Stomach smooth muscle (tissue), 2 donors: ENCODE measurements at regions not wholly inside any gene's neighbourhood (a gene's known extent, or its start where the extent isn't known, plus 50 kb on each side); places are given as distances from the start of the nearest gene placed in this dataset.
A peak's percentile ranks its signal among the peaks of the same experiment; 100 is the strongest.

Experiments
- H3K27ac ChIP-seq: one replicate; pipeline ENCODE4 v1.7.0; 2013; ENCODE audit warnings: mild to moderate bottlenecking, low read length, inconsistent platforms
- H3K27me3 ChIP-seq, 2 donors: one replicate each; pipeline ENCODE4 v1.7.0; 2013; ENCODE audit warnings: low read length in 2 of 2; ENCODE audit not compliant: insufficient read depth in 2 of 2, control insufficient read depth in 1 of 2
- H3K36me3 ChIP-seq, 2 donors: one replicate each; pipeline ENCODE4 v1.7.0; 2013; ENCODE audit warnings: low read length in 2 of 2; ENCODE audit not compliant: control insufficient read depth in 2 of 2, insufficient read depth in 2 of 2
- H3K4me1 ChIP-seq: one replicate; pipeline ENCODE4 v1.7.0; 2013; ENCODE audit warnings: low read length; ENCODE audit not compliant: control insufficient read depth, insufficient read depth
- H3K4me3 ChIP-seq, 2 donors: one replicate each; pipeline ENCODE4 v1.7.0; 2013; ENCODE audit warnings: low read length in 2 of 2
- H3K9ac ChIP-seq, 2 donors: one replicate each; pipeline ENCODE4 v1.7.0; 2013; ENCODE audit warnings: low read length in 2 of 2, mild to moderate bottlenecking in 1 of 2
- H3K9me3 ChIP-seq, 2 donors: one replicate each; pipeline ENCODE4 v1.7.0; 2013; ENCODE audit warnings: low read length in 2 of 2; ENCODE audit not compliant: control insufficient read depth in 2 of 2
- donor health status: healthy.
- donor health status: Pancreatic carcinoma.

DNA sequence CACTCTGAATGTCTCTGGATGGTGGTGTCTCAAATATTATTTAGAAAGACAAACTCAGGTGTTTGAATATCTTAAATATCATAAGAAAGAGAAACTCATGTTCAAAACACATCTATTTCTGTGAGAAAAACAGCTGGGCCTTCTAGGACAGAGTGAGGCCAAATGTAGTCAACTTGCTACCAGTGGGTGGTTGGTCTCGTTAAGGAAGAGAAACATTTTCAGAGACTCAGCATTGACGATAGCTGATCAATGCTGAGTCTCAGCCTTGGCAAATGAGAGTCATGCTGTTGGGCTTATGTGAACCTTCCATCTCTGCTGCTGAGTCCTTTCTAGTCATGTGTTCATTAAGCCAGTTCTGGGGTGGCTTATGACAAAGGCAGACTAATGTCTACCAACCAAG lies 418.0 kb downstream of the CETN3 start:
- H3K36me3 ChIP-seq = no peaks in the 10 kb centered on the region

DNA sequence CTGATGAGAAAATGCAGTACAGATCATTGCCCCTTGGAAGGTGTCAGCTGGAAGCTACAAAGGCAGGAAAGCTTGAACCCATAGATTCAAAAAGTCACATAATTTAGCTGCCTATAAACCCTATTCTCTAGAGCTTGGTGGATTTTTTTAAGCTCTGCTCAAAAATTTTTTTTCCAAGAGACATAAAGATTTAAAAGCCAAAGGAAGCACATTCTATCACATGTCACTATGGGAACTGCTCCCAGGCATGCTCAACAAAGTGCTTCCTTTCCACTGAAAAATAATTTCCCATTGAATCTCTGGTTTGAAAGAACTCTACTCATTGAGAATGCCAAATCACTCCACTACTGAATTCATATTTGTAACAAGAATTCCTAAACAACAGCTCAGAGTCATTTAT lies 419.8 kb downstream of the CETN3 start:
- Histone ChIP-seq H3K4me3 (no peak overlapping the region), H3K27me3 (no peaks in the 10 kb centered on the region), H3K36me3 (no peaks in the 10 kb centered on the region), H3K27ac (peak overlapping the region; percentile 1), H3K9ac (no peak overlapping the region), H3K9me3 (no peaks in the 10 kb centered on the region), H3K4me1 (peaks cover 8% of the 10 kb centered on the region)

More for the DNA sequence above, 418.0 kb downstream of the CETN3 start:
- no peak overlapping the region for H3K4me3 ChIP-seq
- H3K27me3 ChIP-seq = no peaks in the 10 kb centered on the region
- H3K27ac ChIP-seq = no peak overlapping the region
- H3K9me3 ChIP-seq = no peaks in the 10 kb centered on the region
- H3K9ac ChIP-seq = no peak overlapping the region
- peaks cover 8% of the 10 kb centered on the region for H3K4me1 ChIP-seq

DNA sequence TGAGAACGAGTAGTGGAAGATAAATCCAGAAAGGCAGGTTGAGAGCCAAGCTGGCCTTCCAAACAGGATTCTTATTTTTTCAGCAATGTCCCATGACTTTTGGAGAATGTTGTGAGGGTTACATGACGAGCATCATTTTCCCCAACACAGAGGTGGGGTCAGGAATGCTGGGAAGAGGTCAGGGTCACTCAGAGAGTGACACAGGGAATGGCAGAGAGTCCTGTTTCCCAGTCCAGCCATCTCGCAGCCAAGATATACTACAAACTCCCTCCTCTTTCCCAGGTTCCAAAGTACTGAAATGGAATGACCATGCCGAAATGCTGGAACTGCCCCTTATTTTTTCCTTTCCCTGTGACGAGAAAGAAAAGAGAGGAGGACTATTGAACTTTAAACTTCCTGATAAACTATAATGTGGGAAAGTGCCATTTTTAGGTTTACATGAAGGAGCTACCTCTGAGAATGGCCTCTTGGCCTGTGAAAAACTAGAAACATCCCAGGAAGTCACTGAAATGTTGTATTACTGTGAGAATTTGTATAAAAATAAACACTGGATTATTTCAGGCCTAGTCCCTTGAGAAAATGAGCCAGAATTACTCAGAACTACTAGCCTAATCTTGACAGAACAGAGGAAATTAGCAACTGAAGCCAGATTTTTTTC lies 420.4 kb downstream of the CETN3 start:
- H3K36me3 ChIP-seq = no peaks in the 10 kb centered on the region
- no peaks in the 10 kb centered on the region for H3K27me3 ChIP-seq
- H3K4me3 ChIP-seq = peak overlapping the region in 1 of 2 donors; percentile 36
- H3K9me3 ChIP-seq = no peaks in the 10 kb centered on the region
- H3K4me1 ChIP-seq = peaks cover 8% of the 10 kb centered on the region
- H3K27ac ChIP-seq = peak overlapping the region; percentile 32
- H3K9ac ChIP-seq = no peak overlapping the region

GRCh38 chr5:89988129-89988810 lies 421.3 kb downstream of the CETN3 start:
- no peaks in the 10 kb centered on the region for H3K36me3 ChIP-seq
- H3K9me3 ChIP-seq = no peaks in the 10 kb centered on the region
- no peak overlapping the region for H3K9ac ChIP-seq
- peaks cover 8% of the 10 kb centered on the region for H3K4me1 ChIP-seq
- H3K27ac ChIP-seq = no peak overlapping the region
- no peak overlapping the region for H3K4me3 ChIP-seq
- no peaks in the 10 kb centered on the region for H3K27me3 ChIP-seq

DNA sequence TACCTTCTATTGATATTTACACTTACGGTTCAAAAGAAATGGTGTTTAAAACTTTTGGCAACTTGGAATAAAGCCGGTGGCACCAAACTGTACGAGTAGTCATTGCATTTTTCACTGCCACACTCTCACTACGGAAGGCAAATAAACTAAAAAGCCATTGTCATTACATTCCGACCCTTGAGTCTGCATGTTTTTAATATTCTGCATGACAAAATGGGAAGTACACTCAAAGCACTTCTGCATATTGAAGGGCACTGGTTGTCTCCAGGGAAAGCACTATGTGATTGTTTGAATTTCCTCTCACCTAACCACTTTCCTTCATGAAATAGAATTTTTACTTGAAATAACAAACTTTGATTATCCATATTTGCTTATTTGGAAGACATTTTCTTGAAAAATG lies 426.3 kb downstream of the CETN3 start:
- H3K9ac ChIP-seq = no peak overlapping the region
- no peaks in the 10 kb centered on the region for H3K27me3 ChIP-seq
- H3K9me3 ChIP-seq = no peaks in the 10 kb centered on the region
- H3K4me1 ChIP-seq = no peaks in the 10 kb centered on the region
- H3K36me3 ChIP-seq = no peaks in the 10 kb centered on the region
- H3K4me3 ChIP-seq = no peak overlapping the region
- H3K27ac ChIP-seq = no peak overlapping the region

DNA sequence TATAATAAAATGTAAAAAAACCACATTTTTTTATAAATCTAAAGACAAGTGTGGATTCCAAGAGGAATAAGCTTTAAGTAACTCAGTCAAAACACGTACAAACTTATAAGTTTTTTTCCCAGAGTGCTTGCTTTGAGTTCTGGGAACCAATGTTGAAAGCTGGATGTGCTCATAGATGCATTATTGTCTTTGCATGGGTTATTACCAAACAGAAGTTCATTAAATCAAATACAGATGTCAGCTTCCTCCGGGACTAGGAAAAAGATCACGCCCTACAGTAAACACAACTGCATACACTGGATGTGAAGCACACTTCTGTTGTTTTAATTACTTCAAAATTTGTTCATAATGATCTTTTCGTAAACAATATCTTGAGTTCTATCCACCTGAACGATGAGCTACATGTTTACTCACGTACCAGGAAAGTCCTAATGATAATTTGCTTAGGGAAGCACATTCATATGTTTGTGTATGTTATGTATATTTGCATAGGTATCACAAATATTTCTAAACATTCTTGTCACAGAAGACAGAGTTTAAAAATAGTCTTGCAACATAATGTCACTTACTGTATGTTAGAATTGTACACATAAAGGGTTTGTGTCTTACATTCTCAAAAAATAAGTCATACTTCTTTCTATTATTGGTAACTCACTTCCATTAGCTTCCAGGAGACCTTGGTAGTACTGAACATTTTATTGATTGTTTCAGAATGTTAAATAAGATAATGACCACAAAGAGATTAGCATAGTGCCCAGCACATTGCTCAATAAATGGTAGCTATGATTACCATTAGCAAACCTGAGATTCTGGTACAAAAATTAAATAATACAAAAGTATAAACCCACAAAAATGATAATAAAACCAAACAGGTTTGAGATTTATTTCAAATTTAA lies 427.4 kb downstream of the CETN3 start:
- Histone ChIP-seq H3K27ac (no peak overlapping the region), H3K4me1 (no peaks in the 10 kb centered on the region), H3K4me3 (no peak overlapping the region), H3K36me3 (no peaks in the 10 kb centered on the region), H3K9ac (no peak overlapping the region), H3K27me3 (no peaks in the 10 kb centered on the region), H3K9me3 (no peaks in the 10 kb centered on the region)

GRCh38 chr5:89981021-89981420 lies 428.5 kb downstream of the CETN3 start:
- Histone ChIP-seq H3K27ac (no peak overlapping the region), H3K9ac (no peak overlapping the region), H3K4me1 (no peaks in the 10 kb centered on the region), H3K4me3 (no peak overlapping the region), H3K9me3 (no peaks in the 10 kb centered on the region), H3K27me3 (no peaks in the 10 kb centered on the region), H3K36me3 (no peaks in the 10 kb centered on the region)

DNA sequence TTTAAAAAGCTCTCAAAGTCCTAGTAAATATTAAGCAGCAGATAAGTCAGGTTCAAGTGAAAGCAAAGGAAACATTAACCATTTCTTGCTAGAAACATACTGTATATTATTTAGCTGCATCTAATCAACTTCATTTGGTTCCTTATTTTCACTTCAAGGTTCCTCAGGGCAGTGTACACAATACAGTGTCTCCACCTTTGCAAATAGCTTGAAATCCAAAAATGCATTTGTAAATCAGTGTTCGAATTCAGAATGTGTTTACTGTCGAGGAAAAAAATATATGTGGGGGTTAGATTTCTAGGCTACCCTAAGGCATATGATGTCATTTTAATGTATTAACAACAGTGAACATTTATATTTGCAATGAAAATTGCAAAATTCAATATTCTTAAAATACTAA lies 436.0 kb downstream of the CETN3 start:
- H3K36me3 ChIP-seq = no peaks in the 10 kb centered on the region

GRCh38 chr5:89972901-89973300 lies 436.7 kb downstream of the CETN3 start:
- H3K9me3 ChIP-seq = no peaks in the 10 kb centered on the region
- H3K9ac ChIP-seq = no peak overlapping the region
- H3K27me3 ChIP-seq = no peaks in the 10 kb centered on the region
- H3K27ac ChIP-seq = no peak overlapping the region
- peaks cover 3% of the 10 kb centered on the region for H3K4me1 ChIP-seq
- H3K36me3 ChIP-seq = no peaks in the 10 kb centered on the region
- no peak overlapping the region for H3K4me3 ChIP-seq

More for the DNA sequence above, 436.0 kb downstream of the CETN3 start:
- Histone ChIP-seq H3K9me3 (no peaks in the 10 kb centered on the region), H3K4me1 (peaks cover 3% of the 10 kb centered on the region), H3K4me3 (no peak overlapping the region), H3K9ac (no peak overlapping the region), H3K27ac (no peak overlapping the region), H3K27me3 (no peaks in the 10 kb centered on the region)

GRCh38 chr5:89968958-89969381 lies 440.6 kb downstream of the CETN3 start:
- Histone ChIP-seq H3K9ac (no peak overlapping the region), H3K36me3 (no peaks in the 10 kb centered on the region), H3K9me3 (no peaks in the 10 kb centered on the region), H3K4me1 (peaks cover 3% of the 10 kb centered on the region), H3K27ac (no peak overlapping the region), H3K4me3 (no peak overlapping the region), H3K27me3 (no peaks in the 10 kb centered on the region)
